ENCODE measurements at regions not wholly inside any gene's neighbourhood (a gene's known extent, or its start where the extent isn't known, plus 50 kb on each side); places are given as distances from the start of the nearest gene placed in this dataset.

GRCh38 chr12:82210882-82211281 lies 147.3 kb downstream of the CCDC59 start:
- Histone ChIP-seq H3K4me1 (ENCODE audit: control insufficient read depth in 4 of 4, insufficient read depth in 4 of 4, low read length in 3 of 4) (no peaks in the 10 kb centered on the region), H3K9me3 (ENCODE audit: control insufficient read depth in 4 of 4, low read length in 3 of 4) (peaks cover 0 to 18% (median 8%) of the 10 kb centered on the region in 4 donors), H3K36me3 (ENCODE audit: control insufficient read depth in 4 of 4, insufficient read depth in 3 of 4, low read depth in 1 of 4, low read length in 3 of 4) (no peaks in the 10 kb centered on the region), H3K27ac (ENCODE audit: low read depth in 1 of 2, low read length in 2 of 2) (no peak overlapping the region), H3K27me3 (ENCODE audit: control insufficient read depth in 4 of 4, insufficient read depth in 4 of 4, low read length in 3 of 4) (no peaks in the 10 kb centered on the region), H3K9ac (ENCODE audit: low read depth in 1 of 2, low read length in 2 of 2) (no peak overlapping the region), H3K4me3 (ENCODE audit: low read depth in 1 of 3, low read length in 3 of 3) (no peak overlapping the region)
- WGBS: 87% methylated on average over 1 of the region's 1 CpG
- TF ChIP-seq RXRA (IDR thresholded peaks at IDR 0.05) (no peak), YY1 (IDR thresholded peaks at IDR 0.05) (no peak), NR2F2 (IDR thresholded peaks at IDR 0.05) (no peak), HNF4G (IDR thresholded peaks at IDR 0.05) (no peak), FOXA2 (IDR thresholded peaks at IDR 0.05) (no peak), REST (IDR thresholded peaks at IDR 0.05) (no peak), CTCF (IDR thresholded peaks at IDR 0.05; ENCODE audit: low read depth, low read length, missing input control) (no peak), JUND (IDR thresholded peaks at IDR 0.05) (no peak), FOXA1 (IDR thresholded peaks at IDR 0.05) (no peak), SP1 (IDR thresholded peaks at IDR 0.05) (no peak), EGR1 (IDR thresholded peaks at IDR 0.05; ENCODE audit: low read depth in 2 of 2) (no peak), HNF4A (conservative IDR thresholded peaks at IDR 0.05) (no peak), ZBTB33 (IDR thresholded peaks at IDR 0.05) (no peak), MAX (IDR thresholded peaks at IDR 0.05) (no peak), TAF1 (conservative IDR thresholded peaks at IDR 0.05) (no peak), GABPA (IDR thresholded peaks at IDR 0.05 in 1 of 2, conservative IDR thresholded peaks at IDR 0.05 in 1 of 2) (no peak), ATF3 (IDR thresholded peaks at IDR 0.05) (no peak)
- no peak for DNase-seq (ENCODE audit: low spot score)

GRCh38 chr12:82209533-82209932 lies 148.7 kb downstream of the CCDC59 start:
- peaks cover 0 to 18% (median 8%) of the 10 kb centered on the region in 4 donors for H3K9me3 ChIP-seq (ENCODE audit: control insufficient read depth in 4 of 4, low read length in 3 of 4)
- H3K4me1 ChIP-seq (ENCODE audit: control insufficient read depth in 4 of 4, insufficient read depth in 4 of 4, low read length in 3 of 4): no peaks in the 10 kb centered on the region
- H3K9ac ChIP-seq (ENCODE audit: low read depth in 1 of 2, low read length in 2 of 2): no peak overlapping the region
- TF ChIP-seq FOXA1 (IDR thresholded peaks at IDR 0.05): no peak
- TF ChIP-seq YY1 (IDR thresholded peaks at IDR 0.05): no peak
- no peaks in the 10 kb centered on the region for H3K36me3 ChIP-seq (ENCODE audit: control insufficient read depth in 4 of 4, insufficient read depth in 3 of 4, low read depth in 1 of 4, low read length in 3 of 4)
- H3K4me3 ChIP-seq (ENCODE audit: low read depth in 1 of 3, low read length in 3 of 3): no peak overlapping the region
- H3K27ac ChIP-seq (ENCODE audit: low read depth in 1 of 2, low read length in 2 of 2): no peak overlapping the region
- no peaks in the 10 kb centered on the region for H3K27me3 ChIP-seq (ENCODE audit: control insufficient read depth in 4 of 4, insufficient read depth in 4 of 4, low read length in 3 of 4)
- DNase-seq (ENCODE audit: low spot score): no peak
- 92% methylated on average over 9 of the region's 9 CpGs for WGBS
